Psoas muscle (tissue), 7 donors: ENCODE measurements at regions not wholly inside any gene's neighbourhood (a gene's known extent, or its start where the extent isn't known, plus 50 kb on each side); places are given as distances from the start of the nearest gene placed in this dataset.

Experiments
- ATAC-seq, 4 donors: fragments of 200-7000 bp; cut with Tn5 transposase; one replicate each; pipeline ENCODE4 v1.9.1; 2020; ENCODE audit warnings: moderate library complexity in 3 of 4, mild to moderate bottlenecking in 2 of 4
- DNase-seq, 2 donors: peaks; one replicate each; pipeline ENCODE4 v3.0.0-alpha.2; 2020
- H3K27ac ChIP-seq: fragments of 200-600 bp; one replicate; pipeline ENCODE4 v1.8.0; 2022
- H3K27me3 ChIP-seq, 3 donors: fragments of 200-600 bp in 1 of 3; one replicate each; pipeline versions ENCODE4 v1.6.1 to v1.8.0; 2013 to 2022; ENCODE audit warnings: low read length in 2 of 3, mild to moderate bottlenecking in 2 of 3, moderate library complexity in 1 of 3; ENCODE audit not compliant: insufficient read depth in 3 of 3
- H3K36me3 ChIP-seq, 2 donors: fragments of 200-600 bp in 1 of 2; one replicate each; pipeline versions ENCODE4 v1.6.1 to v1.8.0; 2013 to 2022; ENCODE audit warnings: low read depth in 1 of 2, mild to moderate bottlenecking in 1 of 2, moderate library complexity in 1 of 2; ENCODE audit not compliant: insufficient read depth in 1 of 2
- H3K4me1 ChIP-seq: fragments of 200-600 bp; one replicate; pipeline ENCODE4 v1.8.0; 2022
- H3K4me3 ChIP-seq: fragments of 200-600 bp; one replicate; pipeline ENCODE4 v1.8.0; 2022; ENCODE audit warnings: mild to moderate bottlenecking
- H3K9me3 ChIP-seq: fragments of 200-600 bp; one replicate; pipeline ENCODE4 v1.8.0; 2022
- WGBS, 3 donors: extraction: QIAGEN DNeasy Blood & Tissue Kit; methylation state at CpG; one replicate each; pipeline versions ENCODE4 v1.1.6 to v1.1.7; 2013; 5-methylcytosine and 5-hydroxymethylcytosine counted together
- intact Hi-C, 2 donors: fragments of 100-400 bp; cut with DNase I; formaldehyde crosslinking; loops; one replicate each; pipeline versions ENCODE4 v1.11.0 to v1.14.2; 2022
- TF ChIP-seq, protein P1 (sequence below): fragments of 200-600 bp; IDR thresholded peaks from one replicate; pipeline ENCODE4 v1.8.0; 2022; ENCODE audit warnings: antibody characterized with exemption
- donor health status: healthy with polysubstance abuse.
- donor health status: DM: no; HTN: no; CAD: no; lungs with moderate emphysema.
- donor health status: Bipolar disorder and iron deficiency.
- donor health status: healthy.
- donor health status: DM: yes; HTN: yes; CAD: no.
- donor health status: DM: no; HTN: no; CAD: no.
- donor health status: DM: yes; HTN: yes; CAD: no.

- Histone ChIP-seq H3K27me3 (no peaks in the 10 kb centered on the region), H3K27ac (no peak overlapping the region), H3K36me3 (no peaks in the 10 kb centered on the region), H3K4me3 (no peak overlapping the region), H3K9me3 (no peaks in the 10 kb centered on the region), H3K4me1 (no peaks in the 10 kb centered on the region)
- DNase-seq = no peak
- TF ChIP-seq, protein P1, sequence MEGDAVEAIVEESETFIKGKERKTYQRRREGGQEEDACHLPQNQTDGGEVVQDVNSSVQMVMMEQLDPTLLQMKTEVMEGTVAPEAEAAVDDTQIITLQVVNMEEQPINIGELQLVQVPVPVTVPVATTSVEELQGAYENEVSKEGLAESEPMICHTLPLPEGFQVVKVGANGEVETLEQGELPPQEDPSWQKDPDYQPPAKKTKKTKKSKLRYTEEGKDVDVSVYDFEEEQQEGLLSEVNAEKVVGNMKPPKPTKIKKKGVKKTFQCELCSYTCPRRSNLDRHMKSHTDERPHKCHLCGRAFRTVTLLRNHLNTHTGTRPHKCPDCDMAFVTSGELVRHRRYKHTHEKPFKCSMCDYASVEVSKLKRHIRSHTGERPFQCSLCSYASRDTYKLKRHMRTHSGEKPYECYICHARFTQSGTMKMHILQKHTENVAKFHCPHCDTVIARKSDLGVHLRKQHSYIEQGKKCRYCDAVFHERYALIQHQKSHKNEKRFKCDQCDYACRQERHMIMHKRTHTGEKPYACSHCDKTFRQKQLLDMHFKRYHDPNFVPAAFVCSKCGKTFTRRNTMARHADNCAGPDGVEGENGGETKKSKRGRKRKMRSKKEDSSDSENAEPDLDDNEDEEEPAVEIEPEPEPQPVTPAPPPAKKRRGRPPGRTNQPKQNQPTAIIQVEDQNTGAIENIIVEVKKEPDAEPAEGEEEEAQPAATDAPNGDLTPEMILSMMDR = no peak
- ATAC-seq = no peak
- intact Hi-C loops = no loop called here
- WGBS, 3 donors = 76 to 82% (median 79%) methylated on average over 3 of the region's 3 CpGs
Observed at GRCh38 chr6:19028201-19028600, 641.1 kb downstream of the RNF144B start.

GRCh38 chr6:19032591-19033295 is 645.6 kb downstream of the RNF144B start:
- no peak overlapping the region for H3K27ac ChIP-seq
- no peaks in the 10 kb centered on the region for H3K27me3 ChIP-seq
- H3K4me3 ChIP-seq = no peak overlapping the region
- intact Hi-C loops = no loop called here
- ATAC-seq (no peak), DNase-seq (no peak)
- H3K4me1 ChIP-seq = no peaks in the 10 kb centered on the region
- H3K9me3 ChIP-seq = no peaks in the 10 kb centered on the region
- H3K36me3 ChIP-seq = no peaks in the 10 kb centered on the region
- TF ChIP-seq, protein P1 = no peak

GRCh38 chr6:19033683-19034082 is 646.5 kb downstream of the RNF144B start:
- H3K36me3 ChIP-seq = no peaks in the 10 kb centered on the region
- no peaks in the 10 kb centered on the region for H3K4me1 ChIP-seq
- H3K27ac ChIP-seq = no peak overlapping the region
- no peaks in the 10 kb centered on the region for H3K27me3 ChIP-seq
- no peak for DNase-seq
- intact Hi-C loops = no loop called here
- H3K4me3 ChIP-seq = no peak overlapping the region
- ATAC-seq = no peak
- TF ChIP-seq, protein P1 = no peak
- WGBS, 3 donors = 41 to 69% (median 68%) methylated on average over 1 of the region's 1 CpG
- H3K9me3 ChIP-seq = no peaks in the 10 kb centered on the region

GRCh38 chr6:19034986-19035385 is 647.8 kb downstream of the RNF144B start:
- Histone ChIP-seq H3K9me3 (no peaks in the 10 kb centered on the region), H3K27ac (no peak overlapping the region), H3K4me1 (no peaks in the 10 kb centered on the region), H3K27me3 (no peaks in the 10 kb centered on the region), H3K36me3 (no peaks in the 10 kb centered on the region), H3K4me3 (no peak overlapping the region)
- TF ChIP-seq, protein P1 = no peak
- ATAC-seq = no peak
- intact Hi-C loops = no loop called here
- DNase-seq = no peak
- 63 to 90% (median 73%) methylated on average over 2 of the region's 2 CpGs for WGBS, 3 donors
